Fibroblast of skin of abdomen (primary cell): ENCODE measurements at regions not wholly inside any gene's neighbourhood (a gene's known extent, or its start where the extent isn't known, plus 50 kb on each side); places are given as distances from the start of the nearest gene placed in this dataset.

ENCODE experiments used
- DNase-seq: peaks from one replicate; pipeline ENCODE4 v3.0.0-alpha.2; 2013

- no peak for DNase-seq
Measured at GRCh38 chr3:22907161-22907780, 295.9 kb upstream of the UBE2E2 start.

- DNase-seq, result no peak
Measured at GRCh38 chr3:22907796-22908195, 295.3 kb upstream of the UBE2E2 start.

GRCh38 chr3:22908989-22909507 is 294.1 kb upstream of the UBE2E2 start:
- no peak for DNase-seq

- no peak for DNase-seq
Measured at GRCh38 chr3:22916933-22917332, 286.2 kb upstream of the UBE2E2 start.

GRCh38 chr3:22920006-22920405 is 283.1 kb upstream of the UBE2E2 start:
- no peak for DNase-seq

- DNase-seq, result no peak
Measured at GRCh38 chr3:22922317-22922716, 280.8 kb upstream of the UBE2E2 start.

- no peak for DNase-seq
Measured at GRCh38 chr3:22923711-22924110, 279.4 kb upstream of the UBE2E2 start.

GRCh38 chr3:22928216-22929110 is 274.7 kb upstream of the UBE2E2 start:
- peak; percentile 56 for DNase-seq

GRCh38 chr3:22933051-22933840 is 269.9 kb upstream of the UBE2E2 start:
- no peak for DNase-seq

GRCh38 chr3:22933841-22934116 is 269.3 kb upstream of the UBE2E2 start:
- DNase-seq, result no peak

GRCh38 chr3:22935040-22935439 is 268.1 kb upstream of the UBE2E2 start:
- no peak for DNase-seq

GRCh38 chr3:22937536-22937935 is 265.6 kb upstream of the UBE2E2 start:
- peak; percentile 29 for DNase-seq

- DNase-seq, result no peak
Measured at GRCh38 chr3:22938739-22939138, 264.4 kb upstream of the UBE2E2 start.

GRCh38 chr3:22939349-22939748 is 263.8 kb upstream of the UBE2E2 start:
- peak; percentile 36 for DNase-seq

- no peak for DNase-seq
Measured at GRCh38 chr3:22940285-22940684, 262.8 kb upstream of the UBE2E2 start.

GRCh38 chr3:22942981-22943380 is 260.1 kb upstream of the UBE2E2 start:
- DNase-seq, result no peak

GRCh38 chr3:22947851-22948250 is 255.3 kb upstream of the UBE2E2 start:
- DNase-seq, result no peak

GRCh38 chr3:22951910-22952309 is 251.2 kb upstream of the UBE2E2 start:
- no peak for DNase-seq

- DNase-seq, result no peak
Measured at GRCh38 chr3:22952860-22953259, 250.3 kb upstream of the UBE2E2 start.

GRCh38 chr3:22959593-22959992 is 243.5 kb upstream of the UBE2E2 start:
- DNase-seq, result no peak

- DNase-seq, result peak; percentile 31
Measured at GRCh38 chr3:22960105-22960984, 242.8 kb upstream of the UBE2E2 start.

- DNase-seq, result no peak
Measured at GRCh38 chr3:22962244-22962643, 240.9 kb upstream of the UBE2E2 start.
